ENCODE measurements at regions not wholly inside any gene's neighbourhood (a gene's known extent, or its start where the extent isn't known, plus 50 kb on each side); places are given as distances from the start of the nearest gene placed in this dataset.
"Not testable (repeated sequence)": the region's sequence is repeated elsewhere in the genome, so short reads cannot be mapped to it uniquely, and the experiment has no call there.

- TF ChIP-seq POLR2A (IDR thresholded peaks at IDR 0.05) = not testable (repeated sequence)
- TF ChIP-seq, protein P1, sequence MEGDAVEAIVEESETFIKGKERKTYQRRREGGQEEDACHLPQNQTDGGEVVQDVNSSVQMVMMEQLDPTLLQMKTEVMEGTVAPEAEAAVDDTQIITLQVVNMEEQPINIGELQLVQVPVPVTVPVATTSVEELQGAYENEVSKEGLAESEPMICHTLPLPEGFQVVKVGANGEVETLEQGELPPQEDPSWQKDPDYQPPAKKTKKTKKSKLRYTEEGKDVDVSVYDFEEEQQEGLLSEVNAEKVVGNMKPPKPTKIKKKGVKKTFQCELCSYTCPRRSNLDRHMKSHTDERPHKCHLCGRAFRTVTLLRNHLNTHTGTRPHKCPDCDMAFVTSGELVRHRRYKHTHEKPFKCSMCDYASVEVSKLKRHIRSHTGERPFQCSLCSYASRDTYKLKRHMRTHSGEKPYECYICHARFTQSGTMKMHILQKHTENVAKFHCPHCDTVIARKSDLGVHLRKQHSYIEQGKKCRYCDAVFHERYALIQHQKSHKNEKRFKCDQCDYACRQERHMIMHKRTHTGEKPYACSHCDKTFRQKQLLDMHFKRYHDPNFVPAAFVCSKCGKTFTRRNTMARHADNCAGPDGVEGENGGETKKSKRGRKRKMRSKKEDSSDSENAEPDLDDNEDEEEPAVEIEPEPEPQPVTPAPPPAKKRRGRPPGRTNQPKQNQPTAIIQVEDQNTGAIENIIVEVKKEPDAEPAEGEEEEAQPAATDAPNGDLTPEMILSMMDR (IDR thresholded peaks at IDR 0.05) = not testable (repeated sequence)
These were observed 1708.4 kb upstream of the IGFBP7 start for GRCh38 chr4:58818560-58818959.
